ENCODE measurements at regions not wholly inside any gene's neighbourhood (a gene's known extent, or its start where the extent isn't known, plus 50 kb on each side); places are given as distances from the start of the nearest gene placed in this dataset.

GRCh38 chr10:3523309-3524050 lies 261.5 kb downstream of the KLF6 start:
- Histone ChIP-seq H2AFZ (ENCODE audit: low read length) (no peak overlapping the region), H4K20me1 (ENCODE audit: insufficient read depth, low read length, poor library complexity, severe bottlenecking) (no peaks in the 10 kb centered on the region), H3F3A (ENCODE audit: low read depth) (no peaks in the 10 kb centered on the region), H3K4me3 (ENCODE audit: low read length, poor library complexity, severe bottlenecking) (no peak overlapping the region), H3K27me3 (ENCODE audit: insufficient read depth, low read length, poor library complexity, severe bottlenecking) (no peaks in the 10 kb centered on the region), H3K4me2 (ENCODE audit: low read depth, low read length, poor library complexity, severe bottlenecking) (no peak overlapping the region), H3K9ac (ENCODE audit: low read depth, low read length, poor library complexity, severe bottlenecking) (no peak overlapping the region), H3K4me1 (ENCODE audit: insufficient read depth, low read length, poor library complexity, severe bottlenecking) (no peaks in the 10 kb centered on the region), H3K36me3 (ENCODE audit: insufficient read depth, low read length) (no peaks in the 10 kb centered on the region), H3K9me3 (ENCODE audit: insufficient read depth, low read depth, low read length) (no peaks in the 10 kb centered on the region), H3K79me2 (ENCODE audit: insufficient read depth, low read length) (no peaks in the 10 kb centered on the region), H3K9me2 (replicated peaks; ENCODE audit: low read depth, low read length) (no peaks in the 10 kb centered on the region)
- TF ChIP-seq EZH2phosphoT487 (IDR thresholded peaks at IDR 0.05; ENCODE audit: borderline replicate concordance), result no peak
- no peak for TF ChIP-seq CTCF (conservative IDR thresholded peaks at IDR 0.05; ENCODE audit: low read length)

GRCh38 chr10:3516923-3517255 lies 268.1 kb downstream of the KLF6 start:
- no peak overlapping the region for H3K4me3 ChIP-seq (ENCODE audit: low read length, poor library complexity, severe bottlenecking)
- no peaks in the 10 kb centered on the region; the same call in 1 of the 2 replicates for H3K9me3 ChIP-seq (ENCODE audit: insufficient read depth, low read depth, low read length)
- H3K36me3 ChIP-seq (ENCODE audit: insufficient read depth, low read length), result no peaks in the 10 kb centered on the region
- H3K4me2 ChIP-seq (ENCODE audit: low read depth, low read length, poor library complexity, severe bottlenecking), result no peak overlapping the region
- no peaks in the 10 kb centered on the region for H4K20me1 ChIP-seq (ENCODE audit: insufficient read depth, low read length, poor library complexity, severe bottlenecking)
- no peak overlapping the region for H2AFZ ChIP-seq (ENCODE audit: low read length)
- no peak overlapping the region for H3K9ac ChIP-seq (ENCODE audit: low read depth, low read length, poor library complexity, severe bottlenecking)
- no peaks in the 10 kb centered on the region for H3K79me2 ChIP-seq (ENCODE audit: insufficient read depth, low read length)
- no peaks in the 10 kb centered on the region for H3K27me3 ChIP-seq (ENCODE audit: insufficient read depth, low read length, poor library complexity, severe bottlenecking)
- no peak for TF ChIP-seq EZH2phosphoT487 (IDR thresholded peaks at IDR 0.05; ENCODE audit: borderline replicate concordance)
- TF ChIP-seq CTCF (conservative IDR thresholded peaks at IDR 0.05; ENCODE audit: low read length), result no peak
- H3K4me1 ChIP-seq (ENCODE audit: insufficient read depth, low read length, poor library complexity, severe bottlenecking), result no peaks in the 10 kb centered on the region
- no peaks in the 10 kb centered on the region for H3K9me2 ChIP-seq (replicated peaks; ENCODE audit: low read depth, low read length)
- H3F3A ChIP-seq (ENCODE audit: low read depth), result no peaks in the 10 kb centered on the region

- no peaks in the 10 kb centered on the region for H3K4me1 ChIP-seq (ENCODE audit: insufficient read depth, low read length, poor library complexity, severe bottlenecking)
- H3F3A ChIP-seq (ENCODE audit: low read depth), result no peaks in the 10 kb centered on the region
- H3K4me2 ChIP-seq (ENCODE audit: low read depth, low read length, poor library complexity, severe bottlenecking), result no peak overlapping the region
- H3K9me2 ChIP-seq (replicated peaks; ENCODE audit: low read depth, low read length), result no peaks in the 10 kb centered on the region
- H3K9me3 ChIP-seq (ENCODE audit: insufficient read depth, low read depth, low read length), result no peaks in the 10 kb centered on the region; the same call in 1 of the 2 replicates
- no peak overlapping the region for H3K9ac ChIP-seq (ENCODE audit: low read depth, low read length, poor library complexity, severe bottlenecking)
- no peaks in the 10 kb centered on the region for H3K36me3 ChIP-seq (ENCODE audit: insufficient read depth, low read length)
- no peak overlapping the region for H3K4me3 ChIP-seq (ENCODE audit: low read length, poor library complexity, severe bottlenecking)
- TF ChIP-seq EZH2phosphoT487 (IDR thresholded peaks at IDR 0.05; ENCODE audit: borderline replicate concordance) (no peak), CTCF (conservative IDR thresholded peaks at IDR 0.05; ENCODE audit: low read length) (no peak)
- no peaks in the 10 kb centered on the region for H4K20me1 ChIP-seq (ENCODE audit: insufficient read depth, low read length, poor library complexity, severe bottlenecking)
- H2AFZ ChIP-seq (ENCODE audit: low read length), result no peak overlapping the region
- H3K79me2 ChIP-seq (ENCODE audit: insufficient read depth, low read length), result no peaks in the 10 kb centered on the region
- H3K27me3 ChIP-seq (ENCODE audit: insufficient read depth, low read length, poor library complexity, severe bottlenecking), result no peaks in the 10 kb centered on the region
Measured at GRCh38 chr10:3516234-3516922, 268.6 kb downstream of the KLF6 start.
